Astrocyte (in vitro differentiated cells and primary cell): ENCODE measurements at regions not wholly inside any gene's neighbourhood (a gene's known extent, or its start where the extent isn't known, plus 50 kb on each side); places are given as distances from the start of the nearest gene placed in this dataset.

ENCODE experiments used
- DNase-seq: peaks from one replicate; pipeline ENCODE4 v3.0.0-alpha.2; 2010; ENCODE audit warnings: low read depth
- FAIRE-seq: peaks from 2 replicates; lab custom pipeline; 2011; peaks lifted over from hg19 to GRCh38; lab: Jason Lieb, UNC
- H2AFZ ChIP-seq: 2 replicates; pipeline ENCODE4 v1.6.0; 2012; ENCODE audit warnings: low read depth, low read length, inconsistent platforms
- H3K27ac ChIP-seq: 2 replicates; pipeline ENCODE4 v1.5.1; 2011; ENCODE audit warnings: low read depth, low read length, inconsistent platforms
- H3K27me3 ChIP-seq: 2 replicates; pipeline ENCODE4 v1.6.0; 2011; ENCODE audit warnings: low read length, inconsistent platforms; ENCODE audit not compliant: insufficient read depth
- H3K36me3 ChIP-seq: 2 replicates; pipeline ENCODE4 v1.5.1; 2011; ENCODE audit warnings: low read length, inconsistent platforms; ENCODE audit not compliant: insufficient read depth
- H3K4me1 ChIP-seq: 2 replicates; pipeline ENCODE4 v1.5.1; 2011; ENCODE audit warnings: low read length, inconsistent platforms; ENCODE audit not compliant: insufficient read depth
- H3K4me2 ChIP-seq: 2 replicates; pipeline ENCODE4 v1.6.0; 2012; ENCODE audit warnings: low read length, inconsistent platforms
- H3K4me3 ChIP-seq: 2 replicates; pipeline ENCODE4 v1.5.1; 2011; ENCODE audit warnings: low read depth, mild to moderate bottlenecking, low read length, inconsistent platforms; ENCODE audit not compliant: insufficient read depth
- H3K79me2 ChIP-seq: 2 replicates; pipeline ENCODE4 v1.6.0; 2012; ENCODE audit warnings: mild to moderate bottlenecking, low read length, inconsistent platforms; ENCODE audit not compliant: insufficient read depth
- H3K9ac ChIP-seq: 2 replicates; pipeline ENCODE4 v1.6.0; 2012; ENCODE audit warnings: mild to moderate bottlenecking, low read length, inconsistent platforms
- H3K9me3 ChIP-seq: 2 replicates; pipeline ENCODE4 v1.5.1; 2012; ENCODE audit warnings: low read depth, mild to moderate bottlenecking, low read length, inconsistent platforms; ENCODE audit not compliant: insufficient read depth
- H4K20me1 ChIP-seq: 2 replicates; pipeline ENCODE4 v1.6.0; 2012; ENCODE audit warnings: low read length, inconsistent platforms; ENCODE audit not compliant: insufficient read depth
- H3K27ac Mint-ChIP-seq: one replicate; pipeline ENCODE4 v1.8.0; 2021; ENCODE audit warnings: mild to moderate bottlenecking, mixed read lengths; ENCODE audit not compliant: unreplicated experiment
- H3K27me3 Mint-ChIP-seq: one replicate; pipeline ENCODE4 v1.8.0; 2021; ENCODE audit warnings: low read depth, mixed read lengths; ENCODE audit not compliant: unreplicated experiment
- H3K36me3 Mint-ChIP-seq: one replicate; pipeline ENCODE4 v1.8.0; 2021; ENCODE audit warnings: low read depth, mixed read lengths; ENCODE audit not compliant: unreplicated experiment
- H3K4me1 Mint-ChIP-seq: one replicate; pipeline ENCODE4 v1.8.0; 2021; ENCODE audit warnings: low read depth, mixed read lengths; ENCODE audit not compliant: unreplicated experiment
- H3K4me3 Mint-ChIP-seq: one replicate; pipeline ENCODE4 v1.8.0; 2021; ENCODE audit warnings: mild to moderate bottlenecking, moderate library complexity, mixed read lengths; ENCODE audit not compliant: unreplicated experiment
- H3K9me3 Mint-ChIP-seq: one replicate; pipeline ENCODE4 v1.8.0; 2021; ENCODE audit warnings: mild to moderate bottlenecking, mixed read lengths; ENCODE audit not compliant: unreplicated experiment
- CTCF ChIP-seq: IDR thresholded peaks from 2 replicates; pipeline ENCODE4 v1.5.1; 2011; ENCODE audit warnings: low read depth, mild to moderate bottlenecking, inconsistent platforms, low read length, moderate library complexity; ENCODE audit not compliant: insufficient read depth
- EZH2 ChIP-seq: IDR thresholded peaks from 2 replicates; pipeline ENCODE4 v1.6.1; 2012; ENCODE audit warnings: mild to moderate bottlenecking, low read length, inconsistent platforms; ENCODE audit not compliant: insufficient read depth

GRCh38 chr3:33956776-33957175 is 158.3 kb downstream of the PDCD6IP start:
- Histone ChIP-seq H3K4me2 (no peak overlapping the region), H3K36me3 (no peaks in the 10 kb centered on the region), H3K4me3 (no peak overlapping the region), H3K4me1 (no peaks in the 10 kb centered on the region), H3K9ac (no peak overlapping the region), H4K20me1 (no peaks in the 10 kb centered on the region), H2AFZ (no peak overlapping the region), H3K79me2 (no peaks in the 10 kb centered on the region), H3K27ac (no peak overlapping the region), H3K27me3 (no peaks in the 10 kb centered on the region), H3K9me3 (no peaks in the 10 kb centered on the region)
- no peaks in the 10 kb centered on the region for H3K4me1 Mint-ChIP-seq
- H3K36me3 Mint-ChIP-seq, result no peaks in the 10 kb centered on the region
- H3K27ac Mint-ChIP-seq, result no peak overlapping the region
- H3K27me3 Mint-ChIP-seq, result no peaks in the 10 kb centered on the region
- TF ChIP-seq CTCF, result no peak
- DNase-seq (no peak), FAIRE-seq (no peak)
- no peak overlapping the region for H3K4me3 Mint-ChIP-seq
- H3K9me3 Mint-ChIP-seq, result no peaks in the 10 kb centered on the region

- Histone ChIP-seq H3K4me3 (no peak overlapping the region), H3K4me2 (no peak overlapping the region), H3K79me2 (no peaks in the 10 kb centered on the region), H3K9ac (no peak overlapping the region), H3K9me3 (no peaks in the 10 kb centered on the region), H2AFZ (no peak overlapping the region), H4K20me1 (no peaks in the 10 kb centered on the region), H3K27me3 (no peaks in the 10 kb centered on the region), H3K27ac (no peak overlapping the region), H3K4me1 (no peaks in the 10 kb centered on the region), H3K36me3 (no peaks in the 10 kb centered on the region)
- Mint-ChIP-seq H3K4me3 (no peak overlapping the region), H3K4me1 (no peaks in the 10 kb centered on the region), H3K27me3 (no peaks in the 10 kb centered on the region), H3K36me3 (no peaks in the 10 kb centered on the region), H3K9me3 (no peaks in the 10 kb centered on the region), H3K27ac (no peak overlapping the region)
- FAIRE-seq (no peak), DNase-seq (no peak)
- TF ChIP-seq CTCF (no peak), EZH2 (no peak)
Observed at GRCh38 chr3:33957176-33957575, 158.7 kb downstream of the PDCD6IP start.

- no peaks in the 10 kb centered on the region for H3K36me3 ChIP-seq
- no peaks in the 10 kb centered on the region for H3K27me3 ChIP-seq
- peaks cover 4% of the 10 kb centered on the region for H3K9me3 ChIP-seq
- no peak overlapping the region for H3K4me3 ChIP-seq
- Mint-ChIP-seq H3K9me3 (peaks cover 4% of the 10 kb centered on the region), H3K36me3 (no peaks in the 10 kb centered on the region), H3K4me3 (no peak overlapping the region), H3K27ac (no peak overlapping the region), H3K27me3 (no peaks in the 10 kb centered on the region), H3K4me1 (no peaks in the 10 kb centered on the region)
- H2AFZ ChIP-seq, result no peak overlapping the region
- H3K9ac ChIP-seq, result no peak overlapping the region
- H3K4me2 ChIP-seq, result no peak overlapping the region
- DNase-seq (no peak), FAIRE-seq (no peak)
- TF ChIP-seq EZH2, result no peak
- TF ChIP-seq CTCF, result no peak
- no peaks in the 10 kb centered on the region for H4K20me1 ChIP-seq
- no peaks in the 10 kb centered on the region for H3K4me1 ChIP-seq
- no peak overlapping the region for H3K27ac ChIP-seq
- no peaks in the 10 kb centered on the region for H3K79me2 ChIP-seq
Observed at GRCh38 chr3:33958661-33959060, 160.2 kb downstream of the PDCD6IP start.
